Type B pancreatic cell (in vitro differentiated cells): ENCODE measurements at regions not wholly inside any gene's neighbourhood (a gene's known extent, or its start where the extent isn't known, plus 50 kb on each side); places are given as distances from the start of the nearest gene placed in this dataset.

ENCODE experiments used
- DNase-seq: peaks from one replicate; pipeline ENCODE4 v3.0.0; 2021; ENCODE audit warnings: mixed read lengths; ENCODE audit not compliant: unreplicated experiment; ENCODE audit errors: extremely low spot score
- H3K27ac Mint-ChIP-seq: 2 replicates; pipeline ENCODE4 v1.8.0; 2021; ENCODE audit warnings: mild to moderate bottlenecking, mixed read lengths
- H3K27me3 Mint-ChIP-seq: 2 replicates; pipeline ENCODE4 v1.8.0; 2021; ENCODE audit warnings: mixed read lengths
- H3K36me3 Mint-ChIP-seq: 2 replicates; pipeline ENCODE4 v1.8.0; 2021; ENCODE audit warnings: mixed read lengths
- H3K4me1 Mint-ChIP-seq: one replicate; pipeline ENCODE4 v1.8.0; 2021; ENCODE audit warnings: mixed read lengths; ENCODE audit not compliant: unreplicated experiment
- H3K4me3 Mint-ChIP-seq: 2 replicates; pipeline ENCODE4 v1.8.0; 2021; ENCODE audit warnings: mild to moderate bottlenecking, mixed read lengths
- H3K9me3 Mint-ChIP-seq: 2 replicates; pipeline ENCODE4 v1.8.0; 2021; ENCODE audit warnings: mixed read lengths
- TF ChIP-seq, protein P1 (sequence below): fragments of 200-600 bp; sonication (generic); conservative IDR thresholded peaks from 2 replicates; pipeline ENCODE4 v1.5.0; 2021; ENCODE audit warnings: antibody characterized with exemption, mild to moderate bottlenecking

DNA sequence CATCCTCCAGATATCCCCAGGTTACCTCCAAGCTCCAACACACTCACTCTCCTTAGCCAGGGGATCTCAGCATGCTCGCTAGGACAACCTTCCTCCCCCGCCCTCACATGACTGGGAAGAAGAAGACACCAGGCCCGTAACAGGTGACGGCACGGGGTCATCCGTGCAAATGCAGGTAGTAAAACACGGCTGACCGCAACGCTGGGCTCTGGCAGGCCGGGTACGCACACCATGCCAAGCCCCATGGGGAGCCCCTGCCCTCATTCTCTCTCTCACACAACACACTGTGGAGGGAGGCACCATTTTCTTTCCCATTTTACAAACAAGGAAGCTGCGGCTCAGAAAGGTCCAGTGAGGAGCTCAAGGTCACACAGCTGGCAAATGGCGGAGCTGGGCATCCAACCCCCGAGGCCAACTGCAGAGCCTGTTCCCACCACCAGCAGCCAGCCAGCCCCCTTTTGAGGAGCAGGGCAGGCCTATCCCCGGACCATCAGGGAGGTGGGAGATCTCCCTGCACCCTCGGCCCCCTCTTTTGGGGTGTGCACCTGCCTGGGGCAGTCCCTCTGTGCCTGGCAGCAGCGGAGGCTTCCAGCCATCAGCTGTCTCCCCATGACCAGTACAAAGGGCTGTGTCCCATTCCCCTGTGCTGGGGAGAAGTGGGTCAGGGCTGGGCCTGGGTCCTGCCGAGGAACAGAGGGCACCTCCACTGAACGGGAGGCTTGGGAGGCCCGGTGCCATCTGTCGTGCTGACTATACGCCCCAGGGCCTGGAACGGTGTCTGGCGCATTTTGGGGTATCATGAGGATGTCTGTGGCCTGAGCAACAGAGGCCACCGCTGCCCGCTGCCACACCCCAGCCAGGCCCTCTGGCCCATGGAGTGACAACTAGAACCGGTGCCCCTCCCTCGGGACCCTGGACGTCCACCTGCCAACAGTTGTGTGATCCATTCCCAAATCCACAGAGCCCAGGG, 280.9 kb downstream of the CTTN start:
- TF ChIP-seq, protein P1, sequence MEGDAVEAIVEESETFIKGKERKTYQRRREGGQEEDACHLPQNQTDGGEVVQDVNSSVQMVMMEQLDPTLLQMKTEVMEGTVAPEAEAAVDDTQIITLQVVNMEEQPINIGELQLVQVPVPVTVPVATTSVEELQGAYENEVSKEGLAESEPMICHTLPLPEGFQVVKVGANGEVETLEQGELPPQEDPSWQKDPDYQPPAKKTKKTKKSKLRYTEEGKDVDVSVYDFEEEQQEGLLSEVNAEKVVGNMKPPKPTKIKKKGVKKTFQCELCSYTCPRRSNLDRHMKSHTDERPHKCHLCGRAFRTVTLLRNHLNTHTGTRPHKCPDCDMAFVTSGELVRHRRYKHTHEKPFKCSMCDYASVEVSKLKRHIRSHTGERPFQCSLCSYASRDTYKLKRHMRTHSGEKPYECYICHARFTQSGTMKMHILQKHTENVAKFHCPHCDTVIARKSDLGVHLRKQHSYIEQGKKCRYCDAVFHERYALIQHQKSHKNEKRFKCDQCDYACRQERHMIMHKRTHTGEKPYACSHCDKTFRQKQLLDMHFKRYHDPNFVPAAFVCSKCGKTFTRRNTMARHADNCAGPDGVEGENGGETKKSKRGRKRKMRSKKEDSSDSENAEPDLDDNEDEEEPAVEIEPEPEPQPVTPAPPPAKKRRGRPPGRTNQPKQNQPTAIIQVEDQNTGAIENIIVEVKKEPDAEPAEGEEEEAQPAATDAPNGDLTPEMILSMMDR: no peak
- H3K27me3 Mint-ChIP-seq: no peaks in the 10 kb centered on the region
- H3K36me3 Mint-ChIP-seq: no peaks in the 10 kb centered on the region
- no peak overlapping the region for H3K27ac Mint-ChIP-seq
- no peaks in the 10 kb centered on the region for H3K9me3 Mint-ChIP-seq
- no peak overlapping the region for H3K4me3 Mint-ChIP-seq
- peaks cover 10% of the 10 kb centered on the region for H3K4me1 Mint-ChIP-seq
- DNase-seq: no peak

DNA sequence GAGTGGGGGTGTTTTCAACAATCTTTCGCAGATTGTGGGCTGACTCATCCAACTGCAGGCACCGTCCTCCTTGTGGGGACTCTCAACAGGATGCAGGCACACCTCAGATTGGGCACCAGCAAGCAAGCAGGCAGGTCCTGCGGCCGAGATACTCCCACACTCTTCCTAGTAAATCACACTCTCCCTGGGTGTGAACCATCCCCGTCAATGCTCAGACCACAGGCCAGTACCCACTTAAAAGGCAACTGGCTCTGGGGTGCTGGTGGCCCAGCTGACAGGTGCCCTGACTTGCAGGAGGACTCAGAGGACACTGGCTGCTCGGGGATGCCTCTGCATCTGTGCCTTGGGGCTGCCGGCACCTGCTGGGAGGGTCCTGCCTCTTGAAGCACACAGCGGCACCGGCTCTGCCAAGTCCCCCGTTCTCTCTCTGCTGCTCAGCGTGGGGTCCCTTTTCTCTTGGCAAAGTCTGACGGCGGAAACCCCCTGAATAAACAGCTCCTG, 282.5 kb downstream of the CTTN start:
- Mint-ChIP-seq H3K4me3 (no peak overlapping the region), H3K27me3 (no peaks in the 10 kb centered on the region), H3K9me3 (no peaks in the 10 kb centered on the region), H3K27ac (no peak overlapping the region), H3K4me1 (no peaks in the 10 kb centered on the region), H3K36me3 (no peaks in the 10 kb centered on the region)
- TF ChIP-seq, protein P1: no peak
- DNase-seq: no peak

DNA sequence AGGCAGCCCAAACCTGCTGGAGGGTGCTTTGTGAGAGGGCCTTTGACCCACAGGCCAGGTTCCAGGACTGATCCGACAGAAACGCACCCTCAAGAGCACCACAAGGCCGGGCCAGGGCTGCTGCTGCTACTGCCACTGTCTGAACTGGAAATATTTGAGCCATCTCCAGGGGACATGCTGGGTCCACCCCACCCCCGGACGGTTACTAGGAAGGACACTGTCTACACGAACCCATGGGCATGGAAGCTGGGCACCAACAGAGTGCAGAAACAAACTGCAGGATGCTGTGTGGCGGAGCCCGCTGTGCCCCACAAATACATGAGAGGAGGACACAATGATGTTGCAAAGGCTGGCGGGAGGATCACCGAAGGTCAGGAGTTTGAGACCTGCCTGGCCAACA, 283.7 kb downstream of the CTTN start:
- Mint-ChIP-seq H3K4me1 (no peaks in the 10 kb centered on the region), H3K27me3 (no peaks in the 10 kb centered on the region), H3K27ac (no peak overlapping the region), H3K9me3 (no peaks in the 10 kb centered on the region), H3K36me3 (no peaks in the 10 kb centered on the region), H3K4me3 (no peak overlapping the region)
- no peak for DNase-seq
- TF ChIP-seq, protein P1: no peak

DNA sequence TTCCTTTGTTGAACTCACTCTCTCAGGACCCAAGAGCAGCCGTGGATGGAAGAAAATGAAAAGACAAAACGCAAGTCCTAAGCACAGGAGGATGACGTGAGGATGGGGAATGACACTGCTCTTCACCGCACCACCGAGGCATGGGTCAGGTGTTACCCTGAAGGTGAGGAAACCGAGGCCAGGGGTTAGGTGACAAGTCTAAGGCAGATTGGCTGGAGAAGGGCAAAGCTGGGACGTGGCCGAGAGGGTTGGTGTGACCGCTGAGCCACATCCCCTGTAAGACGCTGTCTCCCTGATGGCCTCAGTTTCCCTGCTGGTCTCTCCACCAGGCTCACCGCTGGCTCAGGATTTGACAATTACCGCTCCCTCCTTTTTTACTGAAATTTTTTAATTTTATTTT, 284.4 kb downstream of the CTTN start:
- TF ChIP-seq, protein P1: no peak
- H3K9me3 Mint-ChIP-seq: no peaks in the 10 kb centered on the region
- no peak for DNase-seq
- H3K27me3 Mint-ChIP-seq: no peaks in the 10 kb centered on the region
- H3K4me1 Mint-ChIP-seq: no peaks in the 10 kb centered on the region
- no peaks in the 10 kb centered on the region for H3K36me3 Mint-ChIP-seq
- no peak overlapping the region for H3K4me3 Mint-ChIP-seq
- H3K27ac Mint-ChIP-seq: no peak overlapping the region

DNA sequence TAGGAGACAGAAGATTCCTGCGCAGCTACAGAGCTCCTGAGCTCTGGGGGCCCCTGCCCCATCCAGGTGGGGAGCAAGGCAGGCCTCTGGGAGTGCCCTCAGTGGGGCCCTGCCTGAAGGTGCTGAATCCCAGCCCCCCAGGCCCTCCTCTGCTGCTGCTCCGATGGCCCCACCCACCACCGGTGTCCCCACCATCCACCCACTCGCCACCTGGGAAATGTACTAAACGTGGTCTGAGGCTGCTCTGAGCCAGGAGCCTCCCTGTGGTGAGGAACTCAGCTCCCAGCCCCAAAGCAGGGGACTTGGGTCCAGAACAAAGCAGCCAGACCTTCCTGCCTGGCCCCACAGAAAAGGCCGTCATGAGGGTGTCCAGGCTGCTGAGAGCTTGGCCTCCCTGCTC, 289.4 kb downstream of the CTTN start:
- no peak overlapping the region for H3K4me3 Mint-ChIP-seq
- H3K4me1 Mint-ChIP-seq: no peaks in the 10 kb centered on the region
- H3K36me3 Mint-ChIP-seq: no peaks in the 10 kb centered on the region
- no peak for DNase-seq
- TF ChIP-seq, protein P1: no peak
- no peaks in the 10 kb centered on the region for H3K27me3 Mint-ChIP-seq
- H3K9me3 Mint-ChIP-seq: peaks cover 4% of the 10 kb centered on the region
- no peak overlapping the region for H3K27ac Mint-ChIP-seq
